ENCODE measurements at regions not wholly inside any gene's neighbourhood (a gene's known extent, or its start where the extent isn't known, plus 50 kb on each side); places are given as distances from the start of the nearest gene placed in this dataset.
"Not testable (repeated sequence)": the region's sequence is repeated elsewhere in the genome, so short reads cannot be mapped to it uniquely, and the experiment has no call there.

GRCh38 chr14:62451221-62451620 is 594.0 kb downstream of the KCNH5 start:
- Mint-ChIP-seq H3K9me3 (peaks cover 9% of the 10 kb centered on the region), H3K27ac (no peak overlapping the region), H3K27me3 (no peaks in the 10 kb centered on the region), H3K4me3 (no peak overlapping the region), H3K36me3 (no peaks in the 10 kb centered on the region), H3K4me1 (ENCODE audit: low read depth in 2 of 2) (no peaks in the 10 kb centered on the region)
- ATAC-seq (no peak), DNase-seq (ENCODE audit: low spot score) (no peak)

- H3K9me3 Mint-ChIP-seq, result peaks cover 16% of the 10 kb centered on the region
- no peak overlapping the region for H3K27ac Mint-ChIP-seq
- no peak overlapping the region for H3K4me3 Mint-ChIP-seq
- H3K36me3 Mint-ChIP-seq, result no peaks in the 10 kb centered on the region
- ATAC-seq (no peak), DNase-seq (ENCODE audit: low spot score) (no peak)
- H3K4me1 Mint-ChIP-seq (ENCODE audit: low read depth in 2 of 2), result no peaks in the 10 kb centered on the region
- H3K27me3 Mint-ChIP-seq, result no peaks in the 10 kb centered on the region
Measured at GRCh38 chr14:62453226-62453625, 592.0 kb downstream of the KCNH5 start.

DNA sequence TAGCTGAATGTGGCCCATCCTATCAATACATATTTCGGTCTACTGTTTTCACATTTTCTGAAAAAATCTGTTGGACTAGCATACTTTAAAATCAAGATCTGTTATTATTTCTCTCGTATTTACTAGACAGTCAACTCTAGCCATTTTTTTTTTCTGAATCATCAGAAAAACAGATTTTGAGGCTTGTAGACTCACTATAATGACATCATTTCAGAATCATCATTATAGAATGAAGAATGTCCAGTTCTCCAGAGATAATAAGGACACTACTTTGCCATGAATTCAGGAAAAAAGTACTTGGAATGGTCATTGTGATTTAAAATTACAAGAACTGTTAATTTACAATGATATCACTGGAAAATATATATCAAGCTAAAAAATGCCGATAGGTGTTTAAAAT is 589.8 kb downstream of the KCNH5 start:
- H3K27ac Mint-ChIP-seq, result no peak overlapping the region
- H3K4me3 Mint-ChIP-seq, result no peak overlapping the region
- no peak for DNase-seq (ENCODE audit: low spot score)
- no peaks in the 10 kb centered on the region for H3K36me3 Mint-ChIP-seq
- no peaks in the 10 kb centered on the region for H3K27me3 Mint-ChIP-seq
- peaks cover 15% of the 10 kb centered on the region for H3K9me3 Mint-ChIP-seq
- no peak for ATAC-seq
- no peaks in the 10 kb centered on the region for H3K4me1 Mint-ChIP-seq (ENCODE audit: low read depth in 2 of 2)

DNA sequence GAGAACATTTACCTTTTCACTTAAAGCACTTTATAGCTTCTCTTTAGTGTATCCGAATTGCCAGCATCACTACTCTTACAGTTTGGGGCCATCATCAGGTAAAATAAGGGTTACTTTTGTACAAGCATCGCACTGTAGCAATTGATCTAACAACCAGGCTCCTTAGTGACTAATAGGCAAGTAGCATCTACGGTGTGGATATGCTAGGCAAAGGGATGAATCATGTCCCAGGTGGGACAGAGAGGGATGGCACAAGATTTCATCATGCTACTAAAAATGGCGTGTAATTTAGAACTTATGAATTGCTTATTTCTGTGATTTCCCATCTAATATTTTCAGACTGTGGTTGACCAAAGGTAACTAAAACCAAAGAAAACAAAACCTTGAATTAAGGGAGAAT is 582.3 kb downstream of the KCNH5 start:
- peaks cover 18% of the 10 kb centered on the region for H3K9me3 Mint-ChIP-seq
- H3K36me3 Mint-ChIP-seq, result no peaks in the 10 kb centered on the region
- no peak overlapping the region for H3K4me3 Mint-ChIP-seq
- H3K27ac Mint-ChIP-seq, result no peak overlapping the region
- no peaks in the 10 kb centered on the region for H3K4me1 Mint-ChIP-seq (ENCODE audit: low read depth in 2 of 2)
- no peaks in the 10 kb centered on the region for H3K27me3 Mint-ChIP-seq
- ATAC-seq, result no peak
- no peak for DNase-seq (ENCODE audit: low spot score)

DNA sequence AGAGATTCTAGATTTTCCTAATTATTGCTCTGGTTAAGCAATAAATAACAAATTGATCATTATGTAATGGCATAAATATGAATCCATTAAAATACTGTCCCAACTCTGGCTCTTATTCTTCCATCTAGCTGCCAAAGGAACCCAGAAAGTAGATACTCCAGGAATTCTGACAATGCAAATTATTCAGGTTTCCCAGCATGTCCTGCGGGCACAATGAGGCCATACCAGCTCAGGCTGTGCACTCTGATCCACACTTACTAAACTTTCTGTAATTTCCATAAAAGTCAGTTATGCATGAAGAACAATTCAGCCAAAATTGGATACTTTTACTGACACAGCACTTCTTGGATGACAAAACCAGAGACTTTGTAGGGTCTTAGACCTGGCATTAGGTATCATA is 576.3 kb downstream of the KCNH5 start:
- ATAC-seq (no peak), DNase-seq (ENCODE audit: low spot score) (no peak)
- H3K27me3 Mint-ChIP-seq, result no peaks in the 10 kb centered on the region
- H3K4me3 Mint-ChIP-seq, result no peak overlapping the region
- H3K27ac Mint-ChIP-seq, result no peak overlapping the region
- H3K4me1 Mint-ChIP-seq (ENCODE audit: low read depth in 2 of 2), result no peaks in the 10 kb centered on the region
- no peaks in the 10 kb centered on the region for H3K36me3 Mint-ChIP-seq
- H3K9me3 Mint-ChIP-seq, result peaks cover 16% of the 10 kb centered on the region

- H3K27ac Mint-ChIP-seq, result no peak overlapping the region
- H3K36me3 Mint-ChIP-seq, result no peaks in the 10 kb centered on the region
- no peak overlapping the region for H3K4me3 Mint-ChIP-seq
- H3K9me3 Mint-ChIP-seq, result peaks cover 6% of the 10 kb centered on the region
- DNase-seq (ENCODE audit: low spot score) (no peak), ATAC-seq (no peak)
- no peaks in the 10 kb centered on the region for H3K4me1 Mint-ChIP-seq (ENCODE audit: low read depth in 2 of 2)
- H3K27me3 Mint-ChIP-seq, result no peaks in the 10 kb centered on the region
Measured at GRCh38 chr14:62470935-62471334, 574.3 kb downstream of the KCNH5 start.

DNA sequence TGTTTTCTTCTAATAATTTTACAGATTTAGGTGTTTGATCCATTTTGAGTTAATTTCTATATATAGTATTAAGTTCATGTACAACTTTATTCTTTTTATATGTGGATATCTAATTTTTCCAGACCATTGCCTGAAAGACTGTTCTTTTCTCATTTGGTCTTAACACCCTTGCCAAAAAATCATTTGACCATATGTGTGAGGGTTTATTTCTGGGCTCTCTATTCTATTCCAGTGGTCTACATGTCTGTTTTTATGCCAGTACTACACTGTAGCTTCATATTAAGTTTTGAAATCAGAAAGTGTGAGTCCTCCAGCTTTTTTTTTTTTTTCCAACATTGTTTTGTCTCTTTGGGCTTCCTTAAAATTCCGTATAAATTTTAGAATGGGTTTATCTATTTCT is 554.1 kb downstream of the KCNH5 start:
- Mint-ChIP-seq H3K27ac (no peak overlapping the region), H3K27me3 (no peaks in the 10 kb centered on the region), H3K36me3 (peaks cover 4% of the 10 kb centered on the region), H3K9me3 (peaks cover 23% of the 10 kb centered on the region), H3K4me3 (no peak overlapping the region), H3K4me1 (ENCODE audit: low read depth in 2 of 2) (no peaks in the 10 kb centered on the region)
- DNase-seq (ENCODE audit: low spot score) (no peak), ATAC-seq (no peak)

DNA sequence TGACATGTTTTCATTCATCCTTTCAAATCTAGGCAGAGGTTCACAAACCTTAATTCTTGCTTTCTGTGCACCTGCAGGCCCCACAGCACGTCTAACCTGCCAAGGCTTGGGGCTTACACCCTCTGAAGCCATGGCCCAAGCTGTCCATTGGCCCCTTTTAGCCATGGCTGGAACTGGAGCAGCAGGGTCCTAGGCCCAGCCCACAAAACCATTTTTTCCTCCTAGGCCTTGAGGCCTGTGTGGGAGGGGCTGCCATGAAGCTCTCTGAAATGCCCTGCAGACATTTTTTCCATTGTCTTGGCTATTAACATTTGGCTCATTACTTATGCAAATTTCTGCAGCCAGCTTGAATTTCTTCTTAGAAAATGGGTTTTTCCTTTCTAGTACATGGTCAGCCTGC is 547.5 kb downstream of the KCNH5 start:
- Mint-ChIP-seq H3K27ac (no peak overlapping the region), H3K36me3 (peaks cover 4% of the 10 kb centered on the region), H3K9me3 (peaks cover 26% of the 10 kb centered on the region), H3K4me1 (ENCODE audit: low read depth in 2 of 2) (no peaks in the 10 kb centered on the region), H3K4me3 (no peak overlapping the region), H3K27me3 (no peaks in the 10 kb centered on the region)
- no peak for DNase-seq (ENCODE audit: low spot score)
- ATAC-seq, result no peak

- Mint-ChIP-seq H3K4me1 (ENCODE audit: low read depth in 2 of 2) (no peaks in the 10 kb centered on the region), H3K27me3 (no peaks in the 10 kb centered on the region), H3K36me3 (no peaks in the 10 kb centered on the region), H3K9me3 (peaks cover 13% of the 10 kb centered on the region), H3K27ac (no peak overlapping the region), H3K4me3 (no peak overlapping the region)
- no peak for DNase-seq (ENCODE audit: low spot score)
- no peak for ATAC-seq
Measured at GRCh38 chr14:62501021-62501750, 544.1 kb downstream of the KCNH5 start.

GRCh38 chr14:62505045-62505444 is 540.2 kb downstream of the KCNH5 start:
- no peaks in the 10 kb centered on the region for H3K4me1 Mint-ChIP-seq (ENCODE audit: low read depth in 2 of 2)
- H3K9me3 Mint-ChIP-seq, result peaks cover 19% of the 10 kb centered on the region
- no peak for ATAC-seq

GRCh38 chr14:62521309-62521708 is 523.9 kb downstream of the KCNH5 start:
- not testable (repeated sequence) for H3K4me1 Mint-ChIP-seq (ENCODE audit: low read depth in 2 of 2); H3K27me3 Mint-ChIP-seq; DNase-seq (ENCODE audit: low spot score); ATAC-seq; H3K27ac Mint-ChIP-seq; H3K4me3 Mint-ChIP-seq
- Mint-ChIP-seq H3K9me3 (peaks cover 43% of the 10 kb centered on the region), H3K36me3 (peaks cover 20% of the 10 kb centered on the region)

More at GRCh38 chr14:62505045-62505444, 540.2 kb downstream of the KCNH5 start:
- no peak for DNase-seq (ENCODE audit: low spot score)
- Mint-ChIP-seq H3K36me3 (no peaks in the 10 kb centered on the region), H3K27ac (no peak overlapping the region), H3K27me3 (no peaks in the 10 kb centered on the region), H3K4me3 (no peak overlapping the region)

GRCh38 chr14:62528296-62528695 is 517.0 kb downstream of the KCNH5 start:
- DNase-seq (ENCODE audit: low spot score), result no peak
- Mint-ChIP-seq H3K27ac (no peak overlapping the region), H3K27me3 (no peaks in the 10 kb centered on the region), H3K4me3 (no peak overlapping the region), H3K36me3 (no peaks in the 10 kb centered on the region), H3K4me1 (ENCODE audit: low read depth in 2 of 2) (no peaks in the 10 kb centered on the region), H3K9me3 (peaks cover 19% of the 10 kb centered on the region)
- no peak for ATAC-seq

DNA sequence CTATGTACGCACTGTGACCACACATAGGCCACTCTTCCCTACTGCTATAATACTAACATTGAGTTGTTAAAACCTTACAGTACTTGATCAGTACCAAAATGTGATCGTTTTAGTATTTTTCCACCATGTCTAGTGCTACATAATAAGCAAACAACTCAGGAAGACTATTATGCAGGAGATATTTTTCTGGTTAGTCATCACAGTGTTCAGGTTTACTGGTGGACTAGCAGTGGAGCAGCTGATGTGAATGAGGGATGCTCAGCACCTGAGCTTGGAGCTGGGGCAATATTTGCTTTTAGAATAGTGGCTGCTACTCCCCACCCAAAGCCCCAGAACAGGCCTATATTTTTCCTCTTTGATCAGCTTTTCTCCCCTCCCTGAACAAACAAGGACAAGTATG is 513.1 kb downstream of the KCNH5 start:
- no peak for DNase-seq (ENCODE audit: low spot score)
- Mint-ChIP-seq H3K27ac (no peak overlapping the region), H3K27me3 (no peaks in the 10 kb centered on the region), H3K36me3 (no peaks in the 10 kb centered on the region), H3K4me3 (no peak overlapping the region), H3K4me1 (ENCODE audit: low read depth in 2 of 2) (no peaks in the 10 kb centered on the region), H3K9me3 (peaks cover 6% of the 10 kb centered on the region)
- ATAC-seq, result no peak

DNA sequence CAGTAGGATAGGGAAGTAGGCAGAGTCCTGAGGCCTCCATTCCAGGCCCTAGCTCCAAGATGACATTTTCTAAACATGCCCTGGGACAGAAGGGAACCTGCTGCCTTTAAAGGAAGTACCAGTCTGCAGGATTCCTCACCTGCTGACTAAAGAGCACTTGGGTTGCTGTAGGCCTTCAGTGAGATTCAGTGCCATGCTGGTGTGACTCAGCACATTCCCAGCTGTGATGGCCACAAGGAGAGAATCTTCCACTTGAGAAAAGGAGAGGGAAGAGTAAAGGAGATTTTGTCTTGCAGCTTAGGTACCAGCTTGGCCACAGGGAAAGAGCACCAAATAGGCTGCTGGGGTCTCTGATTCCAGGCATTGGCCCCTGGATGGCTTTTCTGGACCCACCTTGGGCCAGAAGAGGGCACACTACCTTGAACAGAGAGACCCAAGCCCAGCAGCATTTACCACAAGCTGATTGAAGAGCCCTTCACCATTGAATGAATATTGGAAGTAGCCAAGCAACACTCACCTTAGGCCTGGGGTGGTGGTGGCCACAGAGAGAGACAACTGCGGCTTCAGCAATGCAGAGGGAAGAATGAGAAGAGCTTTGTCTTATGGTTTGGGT is 498.3 kb downstream of the KCNH5 start:
- H3K9me3 Mint-ChIP-seq, result peaks cover 24% of the 10 kb centered on the region

GRCh38 chr14:62557416-62557815 is 487.8 kb downstream of the KCNH5 start:
- ATAC-seq, result no peak

More for the DNA sequence above, 498.3 kb downstream of the KCNH5 start:
- no peaks in the 10 kb centered on the region for H3K27me3 Mint-ChIP-seq
- no peak for ATAC-seq
- no peak for DNase-seq (ENCODE audit: low spot score)
- no peaks in the 10 kb centered on the region for H3K4me1 Mint-ChIP-seq (ENCODE audit: low read depth in 2 of 2)
- H3K27ac Mint-ChIP-seq, result no peak overlapping the region
- peaks cover 10% of the 10 kb centered on the region for H3K36me3 Mint-ChIP-seq
- no peak overlapping the region for H3K4me3 Mint-ChIP-seq

More at GRCh38 chr14:62557416-62557815, 487.8 kb downstream of the KCNH5 start:
- no peak for DNase-seq (ENCODE audit: low spot score)
- Mint-ChIP-seq H3K9me3 (peaks cover 10% of the 10 kb centered on the region), H3K27me3 (no peaks in the 10 kb centered on the region), H3K4me1 (ENCODE audit: low read depth in 2 of 2) (no peaks in the 10 kb centered on the region), H3K27ac (no peak overlapping the region), H3K36me3 (no peaks in the 10 kb centered on the region), H3K4me3 (no peak overlapping the region)
